GM23248 (cell line): ENCODE measurements at regions not wholly inside any gene's neighbourhood (a gene's known extent, or its start where the extent isn't known, plus 50 kb on each side); places are given as distances from the start of the nearest gene placed in this dataset.

Experiments
- EZH2 ChIP-seq: fragments of 200-600 bp; sonication (generic); IDR thresholded peaks from 2 replicates; pipeline ENCODE4 v1.6.1; 2018; ENCODE audit warnings: antibody characterized with exemption, mild to moderate bottlenecking; ENCODE audit not compliant: insufficient read depth, poor library complexity, severe bottlenecking
- EZH2phosphoT487 ChIP-seq: fragments of 200-600 bp; sonication (generic); IDR thresholded peaks from 2 replicates; pipeline ENCODE4 v1.6.1; 2018; ENCODE audit warnings: antibody characterized with exemption, moderate library complexity, mild to moderate bottlenecking, low read depth; ENCODE audit not compliant: insufficient read depth

- TF ChIP-seq EZH2: no peak
- no peak for TF ChIP-seq EZH2phosphoT487
Observed at GRCh38 chr3:68479779-68480178, 452.6 kb downstream of the TAFA4 start.
